HepG2 (cell line): ENCODE measurements at regions not wholly inside any gene's neighbourhood (a gene's known extent, or its start where the extent isn't known, plus 50 kb on each side); places are given as distances from the start of the nearest gene placed in this dataset.

Experiments used
- ATAC-seq: fragments of 200-7000 bp; cut with Tn5 transposase; 3 replicates; pipeline ENCODE4 v1.9.1; 2020; ENCODE audit warnings: mild to moderate bottlenecking, moderate library complexity
- BruUV-seq: library from RNA; stranded (reverse); fragments of 400-500 nt; replicated peaks from 2 replicates; lab custom pipeline; 2021; lab: Mats Ljungman, UMichigan
- CTCF ChIA-PET: fragments of 300-600 bp; formaldehyde crosslinking; extraction: SDS; loops from one replicate; lab custom pipeline; 2021; ENCODE audit warnings: low total read pairs, inconsistent platforms, low intra/inter-chr PET ratio; lab: Yijun Ruan, JAX
- POLR2A ChIA-PET: fragments of 350-600 bp; sonication (Branson Sonifier 250); formaldehyde crosslinking; loops from one replicate; lab custom pipeline; 2020; ENCODE audit warnings: antibody characterized with exemption, inconsistent platforms; lab: Yijun Ruan, JAX
- DNase-seq: peaks from one replicate; pipeline ENCODE4 v3.0.0-alpha.2; 2015; ENCODE audit warnings: low spot score
- FAIRE-seq: peaks from 3 replicates; lab custom pipeline; 2011; peaks lifted over from hg19 to GRCh38; lab: Jason Lieb, UNC
- H2AFZ ChIP-seq: one replicate; pipeline ENCODE4 v1.6.1; 2011; ENCODE audit warnings: low read length, inconsistent platforms
- H3K27ac ChIP-seq: fragments of 300-600 bp; 3 replicates; pipeline ENCODE4 v1.8.0; 2011; ENCODE audit warnings: mixed run types, mild to moderate bottlenecking, mixed read lengths, low read length, inconsistent platforms; ENCODE audit not compliant: insufficient read depth; ENCODE audit errors: extremely low read length
- H3K27me3 ChIP-seq, 2 experiments: fragments of 200-600 bp in 1 of 2; 2 replicates in 1 of 2; 3 replicates in 1 of 2; pipeline versions ENCODE4 v1.6.0 to v1.8.0; 2011; ENCODE audit warnings: low read length in 2 of 2, mild to moderate bottlenecking in 2 of 2, moderate library complexity in 2 of 2, inconsistent platforms in 1 of 2; ENCODE audit not compliant: insufficient read depth in 2 of 2, control insufficient read depth in 1 of 2
- H3K36me3 ChIP-seq, 2 experiments: fragments of 200-600 bp in 1 of 2; replicated peaks in 1 of 2; 2 replicates in 1 of 2; 3 replicates in 1 of 2; pipeline versions ENCODE4 v1.5.1 to v1.8.0; 2011; ENCODE audit warnings: low read length in 2 of 2, inconsistent platforms in 1 of 2; ENCODE audit not compliant: insufficient read depth in 2 of 2, control insufficient read depth in 1 of 2
- H3K4me1 ChIP-seq: 2 replicates; pipeline ENCODE4 v1.5.1; 2012; ENCODE audit warnings: low read length, inconsistent platforms; ENCODE audit not compliant: insufficient read depth
- H3K4me2 ChIP-seq: 2 replicates; pipeline ENCODE4 v1.6.0; 2011; ENCODE audit warnings: low read depth, low read length, inconsistent platforms
- H3K4me3 ChIP-seq, 3 experiments: fragments of 200-600 bp in 1 of 3; sonication (generic), shearing (Covaris generic) in 1 of 3; replicated peaks in 1 of 3; 2 replicates each; pipeline ENCODE4 v1.5.1; 2011 to 2016; ENCODE audit warnings: low read length in 3 of 3, inconsistent platforms in 2 of 3, low read depth in 2 of 3, mild to moderate bottlenecking in 2 of 3, control low read depth in 1 of 3, mixed read lengths in 1 of 3; ENCODE audit not compliant: insufficient read depth in 1 of 3
- H3K79me2 ChIP-seq: one replicate; pipeline ENCODE4 v1.6.1; 2011; ENCODE audit warnings: low read length, inconsistent platforms; ENCODE audit not compliant: insufficient read depth
- H3K9ac ChIP-seq: 2 replicates; pipeline ENCODE4 v1.6.0; 2011; ENCODE audit warnings: mild to moderate bottlenecking, low read depth, low read length, inconsistent platforms; ENCODE audit not compliant: insufficient read depth
- H3K9me3 ChIP-seq: 2 replicates; pipeline ENCODE4 v1.5.1; 2012; ENCODE audit warnings: mild to moderate bottlenecking, low read length
- H4K20me1 ChIP-seq: 2 replicates; pipeline ENCODE4 v1.6.0; 2011; ENCODE audit warnings: inconsistent platforms, mild to moderate bottlenecking, low read length, moderate library complexity; ENCODE audit not compliant: insufficient read depth
- DRAP1 ChIP-seq: IDR thresholded peaks from 2 replicates; pipeline ENCODE4 v1.6.1; 2016; ENCODE audit warnings: missing genetic modification reagents, missing compliant biosample characterization
- GTF2F1 ChIP-seq: fragments of 150-350 bp; IDR thresholded peaks from 2 replicates; pipeline ENCODE4 v1.6.1; 2014; ENCODE audit warnings: low read length
- KAT7 ChIP-seq: IDR thresholded peaks from 2 replicates; pipeline ENCODE4 v1.6.1; 2018; ENCODE audit warnings: borderline replicate concordance, missing compliant biosample characterization
- MTF1 ChIP-seq: sonication (generic); formaldehyde crosslinking; IDR thresholded peaks from 2 replicates; pipeline ENCODE4 v1.5.0; 2020; ENCODE audit warnings: missing genetic modification reagents
- RXRA ChIP-seq: sonication (generic); formaldehyde crosslinking; IDR thresholded peaks from 2 replicates; pipeline ENCODE4 v1.5.1; 2020; ENCODE audit warnings: missing genetic modification reagents
- SMYD3 ChIP-seq: sonication (generic); formaldehyde crosslinking; IDR thresholded peaks from 2 replicates; pipeline ENCODE4 v1.8.1; 2023; ENCODE audit warnings: mild to moderate bottlenecking, missing genetic modification reagents
- TARDBP ChIP-seq: sonication (generic); formaldehyde crosslinking; IDR thresholded peaks from 2 replicates; pipeline ENCODE4 v1.8.0; 2022; ENCODE audit warnings: mild to moderate bottlenecking, missing genetic modification reagents
- YEATS2 ChIP-seq: sonication (generic); formaldehyde crosslinking; IDR thresholded peaks from 2 replicates; pipeline ENCODE4 v1.4.0; 2020; ENCODE audit warnings: missing genetic modification reagents, borderline replicate concordance
- ZFP37 ChIP-seq: sonication (generic); formaldehyde crosslinking; IDR thresholded peaks from 2 replicates; pipeline ENCODE4 v1.4.0; 2020; ENCODE audit warnings: missing genetic modification reagents, borderline replicate concordance
- ZFP62 ChIP-seq: sonication (generic); formaldehyde crosslinking; IDR thresholded peaks from 2 replicates; pipeline ENCODE4 v1.4.0; 2020; ENCODE audit warnings: missing genetic modification reagents
- ZNF235 ChIP-seq: sonication (generic); formaldehyde crosslinking; IDR thresholded peaks from 2 replicates; pipeline ENCODE4 v1.8.1; 2023; ENCODE audit warnings: mild to moderate bottlenecking, missing genetic modification reagents, borderline replicate concordance
- ZNF441 ChIP-seq: sonication (generic); formaldehyde crosslinking; IDR thresholded peaks from 2 replicates; pipeline ENCODE4 v1.7.0; 2021; ENCODE audit warnings: missing genetic modification reagents, borderline replicate concordance
- ZNF644 ChIP-seq: IDR thresholded peaks from 2 replicates; pipeline ENCODE4 v1.6.1; 2016; ENCODE audit warnings: low read depth
- ZNF780A ChIP-seq: sonication (generic); formaldehyde crosslinking; IDR thresholded peaks from 2 replicates; pipeline ENCODE4 v1.8.0; 2022; ENCODE audit warnings: mild to moderate bottlenecking, missing genetic modification reagents, moderate library complexity
- ZNF878 ChIP-seq: sonication (generic); formaldehyde crosslinking; IDR thresholded peaks from 2 replicates; pipeline ENCODE4 v1.8.1; 2023; ENCODE audit warnings: mild to moderate bottlenecking, missing genetic modification reagents, moderate library complexity
- ZSCAN12 ChIP-seq: sonication (generic); formaldehyde crosslinking; IDR thresholded peaks from 2 replicates; pipeline ENCODE4 v1.9.0; 2021; ENCODE audit warnings: mild to moderate bottlenecking, missing genetic modification reagents
- WGBS: methylation state at CpG from one replicate; pipeline ENCODE4 v1.1.6; 2017; ENCODE audit warnings: low lambda C conversion rate; 5-methylcytosine and 5-hydroxymethylcytosine counted together
- in situ Hi-C: cut with HindIII; loops from 2 replicates; pipeline ENCODE4 v1.10.0; 2017; ENCODE audit warnings: low pct_unique_long_range_greater_than_20kb; ENCODE audit not compliant: extremely low pct_ligation_motif_present
- intact Hi-C: fragments of 100-400 bp; cut with micrococcal nuclease; formaldehyde crosslinking; loops from one replicate; pipeline ENCODE4 v1.10.0; 2022; ENCODE audit not compliant: unreplicated experiment
- TF ChIP-seq, protein P1 (sequence below): sonication (generic); formaldehyde crosslinking; IDR thresholded peaks from 2 replicates; pipeline ENCODE4 v1.9.0; 2022; ENCODE audit warnings: low read depth, missing genetic modification reagents
- TF ChIP-seq, protein P2 (sequence below): sonication (generic); formaldehyde crosslinking; IDR thresholded peaks from 2 replicates; pipeline ENCODE4 v1.8.1; 2023; ENCODE audit warnings: mild to moderate bottlenecking, missing genetic modification reagents
- TF ChIP-seq, protein P3 (sequence below): sonication (generic); formaldehyde crosslinking; IDR thresholded peaks from 2 replicates; pipeline ENCODE4 v1.4.0; 2020; ENCODE audit warnings: missing genetic modification reagents, mild to moderate bottlenecking, borderline replicate concordance
- TF ChIP-seq, protein P4 (sequence below): sonication (generic); formaldehyde crosslinking; IDR thresholded peaks from 2 replicates; pipeline ENCODE4 v1.4.0; 2020; ENCODE audit warnings: missing genetic modification reagents

GRCh38 chr18:27879540-27879939, 297.4 kb downstream of the CDH2 start (continued):
- TF ChIP-seq ZNF780A (CRISPR knock-in tag) (no peak), ZNF441 (CRISPR knock-in tag) (no peak), TARDBP (CRISPR knock-in tag) (no peak)
- TF ChIP-seq, protein P1, sequence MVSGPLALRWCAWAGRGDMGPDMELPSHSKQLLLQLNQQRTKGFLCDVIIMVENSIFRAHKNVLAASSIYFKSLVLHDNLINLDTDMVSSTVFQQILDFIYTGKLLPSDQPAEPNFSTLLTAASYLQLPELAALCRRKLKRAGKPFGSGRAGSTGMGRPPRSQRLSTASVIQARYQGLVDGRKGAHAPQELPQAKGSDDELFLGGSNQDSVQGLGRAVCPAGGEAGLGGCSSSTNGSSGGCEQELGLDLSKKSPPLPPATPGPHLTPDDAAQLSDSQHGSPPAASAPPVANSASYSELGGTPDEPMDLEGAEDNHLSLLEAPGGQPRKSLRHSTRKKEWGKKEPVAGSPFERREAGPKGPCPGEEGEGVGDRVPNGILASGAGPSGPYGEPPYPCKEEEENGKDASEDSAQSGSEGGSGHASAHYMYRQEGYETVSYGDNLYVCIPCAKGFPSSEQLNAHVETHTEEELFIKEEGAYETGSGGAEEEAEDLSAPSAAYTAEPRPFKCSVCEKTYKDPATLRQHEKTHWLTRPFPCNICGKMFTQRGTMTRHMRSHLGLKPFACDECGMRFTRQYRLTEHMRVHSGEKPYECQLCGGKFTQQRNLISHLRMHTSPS = no peak
- TF ChIP-seq, protein P2, sequence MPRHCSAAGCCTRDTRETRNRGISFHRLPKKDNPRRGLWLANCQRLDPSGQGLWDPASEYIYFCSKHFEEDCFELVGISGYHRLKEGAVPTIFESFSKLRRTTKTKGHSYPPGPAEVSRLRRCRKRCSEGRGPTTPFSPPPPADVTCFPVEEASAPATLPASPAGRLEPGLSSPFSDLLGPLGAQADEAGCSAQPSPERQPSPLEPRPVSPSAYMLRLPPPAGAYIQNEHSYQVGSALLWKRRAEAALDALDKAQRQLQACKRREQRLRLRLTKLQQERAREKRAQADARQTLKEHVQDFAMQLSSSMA (CRISPR knock-in tag) = no peak

GRCh38 chr18:27871726-27872125, 305.2 kb downstream of the CDH2 start:
- WGBS = 22% methylated on average over 5 of the region's 5 CpGs
- in situ Hi-C loops (no loop called here), intact Hi-C loops (no loop called here)
- Histone ChIP-seq H3K79me2 (no peaks in the 10 kb centered on the region), H3K9ac (no peak overlapping the region), H3K4me3 (no peak overlapping the region), H2AFZ (no peak overlapping the region), H3K4me2 (no peak overlapping the region), H3K36me3 (no peaks in the 10 kb centered on the region), H4K20me1 (no peaks in the 10 kb centered on the region), H3K9me3 (no peaks in the 10 kb centered on the region), H3K27ac (no peak overlapping the region), H3K27me3 (no peaks in the 10 kb centered on the region), H3K4me1 (no peaks in the 10 kb centered on the region)
- no TSS peak for BruUV-seq
- FAIRE-seq (no peak), DNase-seq (no peak), ATAC-seq (no peak)
- ChIA-PET POLR2A (no interaction called here), CTCF (no interaction called here)
- TF ChIP-seq ZNF235 (CRISPR knock-in tag) (no peak), MTF1 (CRISPR knock-in tag) (no peak), DRAP1 (CRISPR knock-in tag) (no peak), RXRA (no peak), ZNF644 (CRISPR knock-in tag) (no peak), GTF2F1 (no peak), YEATS2 (no peak), KAT7 (CRISPR knock-in tag) (no peak), ZNF878 (CRISPR knock-in tag) (no peak), ZFP62 (no peak), SMYD3 (no peak), ZFP37 (CRISPR knock-in tag) (no peak), ZSCAN12 (CRISPR knock-in tag) (no peak)
- TF ChIP-seq, protein P3, sequence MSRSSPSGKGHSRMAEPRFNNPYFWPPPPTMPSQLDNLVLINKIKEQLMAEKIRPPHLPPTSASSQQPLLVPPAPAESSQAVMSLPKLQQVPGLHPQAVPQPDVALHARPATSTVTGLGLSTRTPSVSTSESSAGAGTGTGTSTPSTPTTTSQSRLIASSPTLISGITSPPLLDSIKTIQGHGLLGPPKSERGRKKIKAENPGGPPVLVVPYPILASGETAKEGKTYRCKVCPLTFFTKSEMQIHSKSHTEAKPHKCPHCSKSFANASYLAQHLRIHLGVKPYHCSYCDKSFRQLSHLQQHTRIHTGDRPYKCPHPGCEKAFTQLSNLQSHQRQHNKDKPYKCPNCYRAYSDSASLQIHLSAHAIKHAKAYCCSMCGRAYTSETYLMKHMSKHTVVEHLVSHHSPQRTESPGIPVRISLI (CRISPR knock-in tag) = no peak
- TF ChIP-seq, protein P4, sequence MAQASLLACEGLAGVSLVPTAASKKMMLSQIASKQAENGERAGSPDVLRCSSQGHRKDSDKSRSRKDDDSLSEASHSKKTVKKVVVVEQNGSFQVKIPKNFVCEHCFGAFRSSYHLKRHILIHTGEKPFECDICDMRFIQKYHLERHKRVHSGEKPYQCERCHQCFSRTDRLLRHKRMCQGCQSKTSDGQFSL (CRISPR knock-in tag) = no peak
